GM23338 (cell line): ENCODE measurements at regions not wholly inside any gene's neighbourhood (a gene's known extent, or its start where the extent isn't known, plus 50 kb on each side); places are given as distances from the start of the nearest gene placed in this dataset.

Source experiments
- ATAC-seq: fragments of 200-7000 bp; cut with Tn5 transposase; 3 replicates; pipeline ENCODE4 v1.9.1; 2020
- DNase-seq: peaks from one replicate; pipeline ENCODE4 v3.0.0-alpha.2; 2015; ENCODE audit warnings: low spot score
- H2AFZ ChIP-seq: fragments of 200-600 bp; sonication (generic); 2 replicates; pipeline ENCODE4 v1.8.0; 2016; ENCODE audit warnings: antibody characterized with exemption, mild to moderate bottlenecking, moderate library complexity
- H3F3A ChIP-seq: fragments of 200-600 bp; sonication (generic); replicated peaks from 2 replicates; pipeline ENCODE4 v1.8.0; 2017; ENCODE audit warnings: antibody characterized with exemption, mixed run types, low read depth
- H3K27ac ChIP-seq: fragments of 200-600 bp; sonication (generic); 2 replicates; pipeline ENCODE4 v1.6.1; 2016; ENCODE audit warnings: low read depth
- H3K27me3 ChIP-seq: fragments of 200-600 bp; sonication (generic); 2 replicates; pipeline ENCODE4 v1.8.0; 2016; ENCODE audit warnings: mild to moderate bottlenecking, mixed run types, moderate library complexity; ENCODE audit not compliant: insufficient read depth
- H3K36me3 ChIP-seq: fragments of 200-600 bp; sonication (generic); 2 replicates; pipeline ENCODE4 v1.8.0; 2016; ENCODE audit warnings: mild to moderate bottlenecking; ENCODE audit not compliant: insufficient read depth
- H3K4me1 ChIP-seq: fragments of 200-600 bp; sonication (generic); 2 replicates; pipeline ENCODE4 v1.8.0; 2016; ENCODE audit warnings: mild to moderate bottlenecking, moderate library complexity; ENCODE audit not compliant: insufficient read depth
- H3K4me2 ChIP-seq: fragments of 200-600 bp; sonication (generic); 2 replicates; pipeline ENCODE4 v1.7.1; 2017; ENCODE audit warnings: mixed run types
- H3K4me3 ChIP-seq: fragments of 200-600 bp; sonication (generic); 2 replicates; pipeline ENCODE4 v1.6.1; 2016; ENCODE audit warnings: mixed run types
- H3K79me2 ChIP-seq: fragments of 200-600 bp; sonication (generic); replicated peaks from 2 replicates; pipeline ENCODE4 v1.8.0; 2017; ENCODE audit warnings: mild to moderate bottlenecking; ENCODE audit not compliant: insufficient read depth
- H3K9me2 ChIP-seq: fragments of 200-600 bp; sonication (generic); 2 replicates; pipeline ENCODE4 v1.8.0; 2017; ENCODE audit not compliant: insufficient read depth
- H4K20me1 ChIP-seq: fragments of 200-600 bp; sonication (generic); replicated peaks from 2 replicates; pipeline ENCODE4 v1.8.0; 2017; ENCODE audit warnings: mild to moderate bottlenecking; ENCODE audit not compliant: insufficient read depth
- H3K27ac Mint-ChIP-seq: 2 replicates; pipeline ENCODE4 v1.8.0; 2020; ENCODE audit warnings: inconsistent platforms, mild to moderate bottlenecking, moderate library complexity, mixed read lengths
- H3K27me3 Mint-ChIP-seq: 3 replicates; pipeline ENCODE4 v1.8.0; 2022; ENCODE audit warnings: low read depth, mild to moderate bottlenecking, moderate library complexity, mixed read lengths, inconsistent platforms; ENCODE audit not compliant: insufficient read depth, poor library complexity
- H3K36me3 Mint-ChIP-seq: 3 replicates; pipeline ENCODE4 v1.8.0; 2021; ENCODE audit warnings: low read depth, mild to moderate bottlenecking, inconsistent platforms, moderate library complexity, mixed read lengths
- H3K4me1 Mint-ChIP-seq: 3 replicates; pipeline ENCODE4 v1.8.0; 2020; ENCODE audit warnings: mild to moderate bottlenecking, inconsistent platforms, mixed read lengths
- H3K4me3 Mint-ChIP-seq: 3 replicates; pipeline ENCODE4 v1.8.0; 2021; ENCODE audit warnings: moderate library complexity, mild to moderate bottlenecking, inconsistent platforms, mixed read lengths
- H3K9me3 Mint-ChIP-seq: 3 replicates; pipeline ENCODE4 v1.8.0; 2020; ENCODE audit warnings: moderate library complexity, mild to moderate bottlenecking, inconsistent platforms, mixed read lengths
- CREB1 ChIP-seq: fragments of 250-450 bp; sonication (Bioruptor Pico); IDR thresholded peaks from 2 replicates; pipeline ENCODE4 v1.5.0; 2020; ENCODE audit warnings: low read depth, mild to moderate bottlenecking, moderate library complexity
- CTCF ChIP-seq, 2 experiments: fragments of 200-600 bp in 1 of 2; sonication (generic) in 1 of 2; conservative IDR thresholded peaks; 2 replicates each; pipeline versions ENCODE4 v1.5.1 to v1.6.1; 2016 to 2017; ENCODE audit warnings: antibody characterized with exemption in 2 of 2, low read depth in 2 of 2, mild to moderate bottlenecking in 2 of 2, moderate library complexity in 1 of 2
- ETS1 ChIP-seq: IDR thresholded peaks from 2 replicates; pipeline ENCODE4 v1.6.1; 2016; ENCODE audit warnings: antibody characterized with exemption
- EZH2 ChIP-seq: fragments of 200-600 bp; sonication (generic); IDR thresholded peaks from one replicate; pipeline ENCODE4 v1.8.0; 2017; ENCODE audit warnings: antibody characterized with exemption, mild to moderate bottlenecking, low read depth; ENCODE audit not compliant: unreplicated experiment
- EZH2phosphoT487 ChIP-seq: fragments of 200-600 bp; sonication (generic); IDR thresholded peaks from one replicate; pipeline ENCODE4 v1.8.1; 2018; ENCODE audit warnings: antibody characterized with exemption; ENCODE audit not compliant: unreplicated experiment
- JUNB ChIP-seq: IDR thresholded peaks from one replicate; pipeline ENCODE4 v1.6.1; 2016; ENCODE audit warnings: antibody characterized with exemption; ENCODE audit not compliant: unreplicated experiment
- NANOG ChIP-seq: IDR thresholded peaks from 2 replicates; pipeline ENCODE4 v1.6.1; 2016; ENCODE audit warnings: antibody characterized with exemption, borderline replicate concordance
- POLR2AphosphoS5 ChIP-seq: IDR thresholded peaks from 2 replicates; pipeline ENCODE4 v1.6.1; 2016; ENCODE audit warnings: antibody characterized with exemption, low read depth
- REST ChIP-seq: IDR thresholded peaks from one replicate; pipeline ENCODE4 v1.6.1; 2018; ENCODE audit warnings: antibody characterized with exemption; ENCODE audit not compliant: unreplicated experiment
- STAT1 ChIP-seq: IDR thresholded peaks from one replicate; pipeline ENCODE4 v1.6.1; 2016; ENCODE audit warnings: antibody characterized with exemption; ENCODE audit not compliant: unreplicated experiment
- ZNF114 ChIP-seq: fragments of 250-450 bp; sonication (Bioruptor Pico); IDR thresholded peaks from 2 replicates; pipeline ENCODE4 v1.5.0; 2020; ENCODE audit warnings: mild to moderate bottlenecking, moderate library complexity
- ZNF331 ChIP-seq: fragments of 250-450 bp; sonication (Bioruptor Pico); IDR thresholded peaks from 2 replicates; pipeline ENCODE4 v1.5.0; 2020; ENCODE audit warnings: low read depth, mild to moderate bottlenecking, moderate library complexity
- ZNF462 ChIP-seq: fragments of 250-450 bp; sonication (Bioruptor Pico); IDR thresholded peaks from 2 replicates; pipeline ENCODE4 v1.5.0; 2020; ENCODE audit warnings: mild to moderate bottlenecking, moderate library complexity

GRCh38 chr2:6184532-6185292 lies 492.5 kb downstream of the SOX11 start:
- H3K27ac Mint-ChIP-seq, result no peak overlapping the region
- Histone ChIP-seq H3K36me3 (no peaks in the 10 kb centered on the region), H4K20me1 (no peaks in the 10 kb centered on the region), H3F3A (no peaks in the 10 kb centered on the region), H3K9me2 (no peaks in the 10 kb centered on the region), H3K4me2 (no peak overlapping the region), H3K27ac (no peak overlapping the region), H2AFZ (no peak overlapping the region), H3K4me1 (no peaks in the 10 kb centered on the region), H3K4me3 (no peak overlapping the region), H3K79me2 (no peaks in the 10 kb centered on the region), H3K27me3 (no peaks in the 10 kb centered on the region)
- no peaks in the 10 kb centered on the region for H3K4me1 Mint-ChIP-seq
- TF ChIP-seq NANOG (no peak), ZNF462 (CRISPR knock-in tag) (no peak), STAT1 (no peak), POLR2AphosphoS5 (no peak), CTCF (conservative IDR thresholded peaks at IDR 0.05; ENCODE audit: low read depth in 2 of 2) (no peak), ETS1 (no peak), ZNF331 (no peak), EZH2phosphoT487 (no peak), JUNB (no peak), EZH2 (no peak), REST (no peak), CREB1 (CRISPR knock-in tag) (no peak), ZNF114 (CRISPR knock-in tag) (no peak)
- no peak; the same call in 2 of the 3 replicates for ATAC-seq
- H3K4me3 Mint-ChIP-seq, result no peak overlapping the region
- DNase-seq, result no peak
- peaks cover 3% of the 10 kb centered on the region; the same call in 1 of the 3 replicates for H3K36me3 Mint-ChIP-seq
- H3K27me3 Mint-ChIP-seq, result no peaks in the 10 kb centered on the region
- peaks cover 75% of the 10 kb centered on the region for H3K9me3 Mint-ChIP-seq
